ENCODE measurements at regions not wholly inside any gene's neighbourhood (a gene's known extent, or its start where the extent isn't known, plus 50 kb on each side); places are given as distances from the start of the nearest gene placed in this dataset.

DNA sequence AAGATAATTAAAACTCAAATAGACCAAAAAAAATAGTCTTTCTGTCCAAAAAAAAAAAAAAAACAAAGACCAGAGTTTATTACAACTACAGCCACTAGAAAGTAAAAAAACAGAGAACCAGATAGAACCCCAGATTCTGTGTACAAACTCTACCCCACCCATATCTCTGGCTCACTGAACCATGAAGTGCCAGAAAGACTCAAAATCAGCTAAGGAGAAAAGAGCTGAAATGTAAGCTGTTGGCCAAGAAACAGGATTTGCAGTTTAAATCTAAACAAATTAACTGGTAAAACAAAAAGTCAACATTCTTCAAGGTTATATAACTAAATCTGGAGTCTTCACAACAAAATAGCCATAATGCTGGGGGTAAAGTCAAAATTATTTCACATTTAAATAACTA, 278.9 kb downstream of the SEC16B start:
- TF ChIP-seq, protein P1, sequence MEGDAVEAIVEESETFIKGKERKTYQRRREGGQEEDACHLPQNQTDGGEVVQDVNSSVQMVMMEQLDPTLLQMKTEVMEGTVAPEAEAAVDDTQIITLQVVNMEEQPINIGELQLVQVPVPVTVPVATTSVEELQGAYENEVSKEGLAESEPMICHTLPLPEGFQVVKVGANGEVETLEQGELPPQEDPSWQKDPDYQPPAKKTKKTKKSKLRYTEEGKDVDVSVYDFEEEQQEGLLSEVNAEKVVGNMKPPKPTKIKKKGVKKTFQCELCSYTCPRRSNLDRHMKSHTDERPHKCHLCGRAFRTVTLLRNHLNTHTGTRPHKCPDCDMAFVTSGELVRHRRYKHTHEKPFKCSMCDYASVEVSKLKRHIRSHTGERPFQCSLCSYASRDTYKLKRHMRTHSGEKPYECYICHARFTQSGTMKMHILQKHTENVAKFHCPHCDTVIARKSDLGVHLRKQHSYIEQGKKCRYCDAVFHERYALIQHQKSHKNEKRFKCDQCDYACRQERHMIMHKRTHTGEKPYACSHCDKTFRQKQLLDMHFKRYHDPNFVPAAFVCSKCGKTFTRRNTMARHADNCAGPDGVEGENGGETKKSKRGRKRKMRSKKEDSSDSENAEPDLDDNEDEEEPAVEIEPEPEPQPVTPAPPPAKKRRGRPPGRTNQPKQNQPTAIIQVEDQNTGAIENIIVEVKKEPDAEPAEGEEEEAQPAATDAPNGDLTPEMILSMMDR (IDR thresholded peaks at IDR 0.05) = no peak
- no peak for TF ChIP-seq POLR2A (IDR thresholded peaks at IDR 0.05)

Data from uterus (tissue), 2 donors.